Epidermal melanocyte (primary cell): ENCODE measurements at regions not wholly inside any gene's neighbourhood (a gene's known extent, or its start where the extent isn't known, plus 50 kb on each side); places are given as distances from the start of the nearest gene placed in this dataset.

Experiments used
- DNase-seq: peaks from one replicate; pipeline ENCODE4 v3.0.0; 2011; ENCODE audit warnings: low spot score; ENCODE audit not compliant: insufficient read length

DNA sequence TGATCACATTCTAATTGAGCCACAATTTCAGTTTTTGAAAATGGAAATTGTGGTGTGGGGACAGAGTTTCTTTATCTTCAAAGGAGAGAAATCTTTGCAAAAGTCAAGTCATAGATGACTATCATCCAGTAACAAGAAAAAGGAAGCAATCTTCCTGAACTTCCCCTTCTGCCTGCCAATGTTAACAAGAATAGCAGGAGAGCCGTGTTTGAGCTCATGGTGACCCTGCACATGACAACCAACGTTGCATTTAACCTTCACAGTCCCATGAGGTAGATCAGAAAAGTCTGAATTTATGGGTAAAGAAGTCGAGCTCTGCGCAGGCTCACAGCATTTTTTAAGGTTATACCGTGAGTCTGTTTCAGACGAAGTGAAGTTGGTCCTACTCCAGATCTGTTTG is 454.9 kb downstream of the LPIN1 start:
- no peak for DNase-seq

DNA sequence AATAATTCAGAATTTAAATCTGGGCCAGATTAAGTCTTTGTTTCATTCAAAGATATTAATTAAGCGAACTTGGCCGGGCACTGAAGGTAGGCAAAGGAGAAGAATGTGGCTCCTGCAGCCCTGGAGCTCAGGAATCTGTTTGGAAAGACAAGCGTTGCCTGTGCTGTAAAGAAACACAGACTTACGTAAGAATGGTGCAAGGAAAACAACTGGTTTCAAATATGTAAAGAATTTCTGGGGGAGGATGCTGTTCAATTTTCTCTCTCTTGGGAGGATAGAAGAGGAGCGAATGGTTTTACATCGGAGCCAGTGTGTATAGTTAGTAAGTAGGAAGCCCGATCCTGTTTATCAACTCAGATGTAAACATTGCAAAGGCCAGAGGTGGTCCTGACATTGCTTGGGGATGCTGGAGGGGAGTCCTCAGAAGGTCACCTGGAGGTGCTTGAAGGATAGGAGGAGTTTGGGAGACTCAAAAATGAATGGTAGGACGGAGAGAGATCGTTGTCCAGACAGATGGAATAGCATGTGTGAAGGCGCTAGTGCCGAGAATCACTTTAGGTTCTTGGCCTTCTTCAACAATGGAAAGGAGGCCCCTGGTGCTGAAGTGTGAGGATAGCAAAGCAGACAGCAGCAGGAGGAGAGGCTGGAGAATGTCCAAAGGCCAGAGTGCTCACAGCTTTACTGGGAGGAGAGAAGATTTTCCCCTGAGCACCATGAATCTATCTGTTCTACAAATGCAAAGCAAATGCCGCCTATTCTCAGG is 456.1 kb downstream of the LPIN1 start:
- DNase-seq: no peak

DNA sequence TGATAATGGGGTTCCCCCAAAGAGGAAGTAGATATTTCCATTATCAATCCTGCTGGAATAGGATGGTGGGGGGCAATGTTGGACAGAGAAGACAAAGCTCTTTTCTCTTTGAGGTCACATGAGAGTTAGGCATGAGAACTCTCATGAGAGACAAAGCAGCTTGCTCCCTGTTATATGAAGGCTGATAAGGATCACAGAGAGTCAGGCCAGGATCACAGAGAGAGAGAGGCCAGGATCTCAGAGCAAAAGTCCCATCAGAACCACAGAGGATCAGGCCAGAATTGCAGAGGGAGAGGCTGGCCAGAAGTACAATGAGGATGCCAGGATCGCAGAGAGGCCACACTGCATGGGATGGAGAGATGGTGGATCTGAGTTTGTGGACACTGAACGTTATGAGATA is 457.1 kb downstream of the LPIN1 start:
- no peak for DNase-seq

DNA sequence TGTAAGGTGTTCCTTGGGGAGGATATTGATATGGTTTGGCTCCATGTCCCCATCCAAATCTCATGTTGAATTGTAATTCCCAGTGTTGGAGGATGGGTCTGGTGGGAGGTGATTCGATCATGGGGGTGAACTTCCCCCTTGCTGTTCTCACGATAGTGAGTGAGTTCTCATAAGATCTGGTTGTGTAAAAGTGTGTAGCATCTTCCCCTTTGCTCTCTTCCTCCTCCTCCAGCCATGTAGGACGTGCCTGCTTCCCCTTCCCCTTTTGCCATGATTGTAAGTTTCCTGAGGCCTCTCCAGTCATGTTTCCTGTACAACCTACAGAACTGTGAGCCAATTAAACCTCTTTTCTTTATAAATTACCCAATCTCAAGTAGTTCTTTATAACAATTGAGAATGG is 458.7 kb downstream of the LPIN1 start:
- no peak for DNase-seq

DNA sequence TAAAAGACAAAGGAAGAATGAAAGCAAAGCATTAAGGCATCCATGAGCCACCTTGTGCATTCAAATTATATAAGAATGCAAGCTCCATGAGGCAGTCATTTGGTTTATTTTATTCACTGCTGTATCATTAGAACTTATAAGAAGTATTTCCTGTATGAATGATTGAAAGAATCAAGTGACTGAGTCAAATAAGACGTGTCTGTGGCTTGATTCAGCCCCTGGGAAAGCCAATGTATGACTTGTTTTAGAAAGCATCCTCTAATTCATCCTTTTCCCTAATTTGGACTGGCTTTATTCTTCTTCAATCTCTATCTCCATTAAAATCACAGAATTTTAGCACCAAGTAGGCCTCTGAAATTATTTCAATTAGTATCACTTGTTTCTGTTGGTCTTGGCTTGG is 461.1 kb downstream of the LPIN1 start:
- DNase-seq: no peak

DNA sequence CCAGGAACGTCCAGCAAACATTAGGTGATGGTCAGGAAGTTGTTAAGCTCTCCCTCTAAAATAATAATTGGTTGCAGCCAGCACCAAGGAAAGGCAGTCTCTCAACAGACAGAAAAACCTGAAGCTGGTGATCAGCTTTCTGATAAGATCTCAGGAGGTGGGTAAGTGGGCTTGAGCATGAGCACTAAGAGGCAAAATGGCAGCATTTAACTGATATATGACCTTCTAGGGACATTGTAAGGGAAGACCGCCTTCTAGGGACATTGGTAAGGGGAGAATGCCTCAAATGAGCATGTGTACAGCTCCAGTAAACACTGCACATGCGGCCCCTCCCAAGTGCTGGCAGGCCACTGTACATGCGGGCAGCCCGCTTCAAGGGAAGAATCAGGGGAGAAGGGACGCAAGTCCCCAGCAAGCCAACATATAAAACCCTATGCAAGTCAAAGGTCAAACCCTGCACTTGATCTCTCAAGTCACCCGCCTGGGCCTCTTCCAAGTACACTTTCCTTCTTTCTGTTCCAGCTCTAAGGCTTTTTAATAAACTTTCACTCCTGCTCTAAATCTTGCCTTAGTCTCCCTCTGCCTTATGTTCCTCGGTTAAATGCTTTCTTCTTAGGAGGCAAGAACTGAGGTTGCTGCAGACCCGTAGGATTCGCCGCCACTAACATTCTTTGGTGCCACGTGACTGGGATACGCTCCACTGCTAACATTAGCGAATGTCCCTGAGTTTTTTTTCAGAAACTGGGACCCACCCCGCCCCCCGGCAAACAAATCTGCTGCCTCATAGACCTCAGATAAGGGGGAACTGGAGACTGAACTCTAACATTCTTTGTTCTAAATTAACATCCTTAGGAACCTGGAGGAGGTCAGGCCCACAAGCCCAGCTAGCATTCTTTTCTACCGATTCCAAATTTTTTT is 463.8 kb downstream of the LPIN1 start:
- DNase-seq: no peak

DNA sequence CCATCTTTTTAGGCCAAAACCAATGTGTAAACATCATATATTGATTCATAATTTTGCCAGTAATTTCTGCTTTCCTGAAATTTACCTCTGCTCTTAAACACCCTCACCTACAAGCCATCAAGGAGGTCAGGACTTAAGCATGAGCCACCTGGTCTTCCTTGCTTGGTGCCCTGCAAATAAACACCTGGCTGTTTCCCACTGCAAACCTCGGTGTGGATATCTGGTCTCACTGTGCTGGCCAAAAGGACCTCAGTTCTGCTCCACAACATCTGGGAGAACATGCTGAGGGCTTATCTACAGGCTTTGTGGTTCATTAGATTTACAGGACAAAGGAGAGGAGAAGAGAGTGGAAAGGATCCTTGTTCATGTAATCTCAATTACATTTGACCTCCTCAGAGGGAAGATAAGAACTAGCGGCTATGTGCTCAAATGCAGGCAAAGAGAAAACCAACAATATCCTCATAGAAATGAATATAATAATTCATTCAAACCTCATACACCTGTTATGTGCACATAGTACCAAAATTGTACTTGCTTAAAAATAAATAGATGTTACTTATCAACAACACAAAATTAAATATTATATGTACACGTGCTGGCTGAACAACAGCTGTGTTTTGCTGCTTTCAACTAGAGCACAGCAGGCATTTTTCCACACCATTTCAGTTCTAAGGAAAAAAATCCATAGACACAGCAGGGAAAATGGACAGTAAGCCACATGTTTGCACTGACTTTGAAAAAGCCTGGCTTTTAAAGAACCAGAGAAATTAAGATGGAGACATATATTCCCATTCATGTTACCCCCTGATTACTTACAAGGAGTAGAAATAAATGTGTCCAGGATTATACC is 465.1 kb downstream of the LPIN1 start:
- no peak for DNase-seq

DNA sequence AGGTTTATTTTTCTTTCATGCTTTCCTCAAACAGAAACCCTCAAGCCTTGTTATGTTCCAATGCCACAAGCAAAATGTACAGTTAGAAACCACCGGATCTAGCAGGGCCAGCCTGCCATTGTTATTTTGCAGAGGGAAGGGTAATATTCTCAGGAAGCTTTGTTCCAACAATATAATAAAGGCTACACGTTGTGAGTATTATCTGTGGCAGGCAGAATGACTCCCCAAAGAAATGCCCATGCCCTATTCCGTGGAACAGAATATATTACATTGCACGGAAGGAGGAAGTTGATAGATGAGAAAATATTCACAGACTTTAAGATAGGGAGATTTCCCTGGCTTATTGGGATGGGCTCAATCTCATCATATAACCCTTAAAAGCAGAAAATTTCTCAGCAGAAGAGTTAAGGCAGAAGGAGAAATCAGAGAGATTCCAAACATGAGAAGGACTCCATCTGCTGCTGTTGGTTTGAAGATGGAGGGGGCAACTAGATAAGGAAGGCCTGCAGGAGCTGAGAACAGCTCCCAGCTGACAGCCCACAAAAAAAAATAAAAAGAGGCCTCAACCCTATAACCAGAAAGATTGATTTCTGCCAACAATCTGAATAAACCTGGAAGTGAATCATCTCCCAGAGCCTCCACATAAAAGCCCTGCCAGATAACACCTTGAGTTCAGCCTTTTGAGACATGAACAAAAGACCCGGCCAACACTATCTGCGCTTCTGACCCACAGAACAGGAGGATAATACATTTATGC is 466.6 kb downstream of the LPIN1 start:
- no peak for DNase-seq

DNA sequence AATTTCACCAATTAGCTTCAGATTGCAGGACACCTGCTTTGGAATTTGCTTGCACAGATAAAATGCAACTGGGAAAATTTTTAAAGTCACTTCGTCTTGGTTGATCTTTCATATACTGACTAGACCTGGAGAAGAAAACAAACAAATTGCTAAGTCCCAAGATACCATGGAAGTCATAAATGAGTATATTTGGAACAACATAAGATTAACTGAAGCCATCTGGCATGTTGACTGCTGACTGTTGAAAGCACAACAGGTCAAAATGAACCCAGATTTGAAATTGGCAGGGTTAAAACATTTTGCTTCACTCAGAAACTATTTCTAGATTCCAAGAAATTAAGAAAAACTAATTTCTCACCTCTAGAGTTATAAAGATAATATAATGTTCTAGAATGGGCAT is 470.7 kb downstream of the LPIN1 start:
- DNase-seq: no peak

DNA sequence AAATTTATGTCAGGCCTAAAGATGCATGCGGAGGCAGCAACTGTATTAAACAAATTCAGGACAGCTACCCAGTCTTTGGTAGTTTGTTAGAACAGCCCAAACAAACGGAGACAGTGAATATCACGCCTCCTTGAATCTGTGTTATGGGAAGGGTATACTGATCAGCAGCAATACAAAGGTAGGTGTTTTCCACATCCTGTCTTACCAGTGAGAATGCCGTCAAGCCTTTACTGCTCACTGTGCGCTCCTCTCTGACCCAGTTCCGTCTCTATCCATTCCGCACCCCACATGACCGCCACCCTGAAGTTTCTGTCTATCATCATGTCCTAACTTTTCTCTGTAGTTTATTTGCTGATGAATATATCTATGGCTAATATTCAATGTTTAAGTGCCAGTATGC is 473.3 kb downstream of the LPIN1 start:
- no peak for DNase-seq

DNA sequence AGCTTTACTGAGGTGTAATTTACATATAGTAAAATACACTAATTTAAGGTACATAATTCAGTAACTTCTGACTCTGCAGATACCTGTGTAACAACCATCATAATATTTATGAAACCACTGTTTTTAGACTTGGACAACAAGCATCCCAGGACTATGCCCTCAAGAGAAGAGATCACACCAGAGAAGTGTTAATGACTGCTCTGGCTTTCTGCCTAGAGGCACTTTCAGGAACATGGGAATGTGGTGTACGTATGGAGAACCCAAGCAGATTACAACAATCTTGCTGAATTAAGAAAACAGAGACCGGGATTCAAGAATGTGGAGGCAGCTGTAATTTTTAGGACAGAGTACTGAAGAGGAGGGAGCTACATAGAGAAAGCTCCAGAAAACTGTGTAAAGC is 475.2 kb downstream of the LPIN1 start:
- no peak for DNase-seq

DNA sequence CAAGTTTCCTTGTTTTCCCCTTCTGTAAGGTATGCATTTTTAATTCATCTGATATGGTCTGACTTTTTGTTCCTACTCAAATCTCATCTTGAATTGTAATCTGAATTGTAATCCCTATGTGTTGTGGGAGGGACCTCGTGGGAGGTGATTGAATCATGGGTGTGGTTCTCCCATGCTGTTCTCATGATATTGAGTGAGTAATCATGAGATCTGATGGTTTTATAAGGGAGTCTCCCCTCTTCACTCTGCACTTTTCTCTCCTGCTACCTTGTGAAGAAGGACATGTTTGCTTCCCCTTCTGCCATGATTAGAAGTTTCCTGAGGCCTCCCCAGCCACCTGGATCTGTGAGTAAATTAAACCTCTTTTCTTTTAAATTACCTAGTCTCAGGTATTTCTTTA is 476.1 kb downstream of the LPIN1 start:
- no peak for DNase-seq

DNA sequence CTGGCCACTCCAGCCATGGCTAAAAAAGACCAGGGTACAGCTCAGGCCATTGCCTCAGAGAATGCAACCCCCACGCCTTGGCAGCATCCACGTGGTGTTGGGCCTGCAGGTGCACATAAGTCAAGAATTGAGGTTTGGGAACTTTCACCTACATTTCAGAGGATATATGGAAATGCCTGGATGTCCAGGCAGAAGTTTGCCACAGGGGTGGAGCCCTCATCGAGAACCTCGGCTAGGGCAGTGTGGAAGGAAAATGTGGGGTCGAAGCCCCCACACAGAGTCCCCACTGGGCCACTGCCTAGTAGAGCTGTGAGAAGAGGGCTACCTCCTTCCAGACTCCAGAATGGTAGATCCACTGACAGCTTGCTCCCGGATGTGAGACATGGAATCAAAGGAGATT is 477.3 kb downstream of the LPIN1 start:
- DNase-seq: no peak

DNA sequence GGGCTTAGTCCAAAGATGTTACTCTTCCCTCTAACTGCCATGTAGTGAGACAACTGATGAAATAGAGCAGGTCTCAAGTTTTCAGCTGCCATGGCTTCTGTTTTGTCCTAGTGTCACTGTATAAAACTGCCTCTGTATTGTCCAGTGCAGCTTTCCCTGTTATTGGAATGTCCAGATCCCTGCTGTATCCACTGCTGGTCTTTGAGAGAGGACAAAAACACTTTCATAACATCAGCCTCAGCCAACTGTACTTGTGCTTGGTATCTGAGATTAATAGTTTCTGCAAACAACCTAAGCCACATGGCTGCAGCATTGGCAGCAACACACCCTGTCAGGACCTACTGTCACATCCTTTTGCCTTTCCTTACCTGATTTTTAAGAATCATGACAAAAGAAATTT is 480.2 kb downstream of the LPIN1 start:
- DNase-seq: no peak

DNA sequence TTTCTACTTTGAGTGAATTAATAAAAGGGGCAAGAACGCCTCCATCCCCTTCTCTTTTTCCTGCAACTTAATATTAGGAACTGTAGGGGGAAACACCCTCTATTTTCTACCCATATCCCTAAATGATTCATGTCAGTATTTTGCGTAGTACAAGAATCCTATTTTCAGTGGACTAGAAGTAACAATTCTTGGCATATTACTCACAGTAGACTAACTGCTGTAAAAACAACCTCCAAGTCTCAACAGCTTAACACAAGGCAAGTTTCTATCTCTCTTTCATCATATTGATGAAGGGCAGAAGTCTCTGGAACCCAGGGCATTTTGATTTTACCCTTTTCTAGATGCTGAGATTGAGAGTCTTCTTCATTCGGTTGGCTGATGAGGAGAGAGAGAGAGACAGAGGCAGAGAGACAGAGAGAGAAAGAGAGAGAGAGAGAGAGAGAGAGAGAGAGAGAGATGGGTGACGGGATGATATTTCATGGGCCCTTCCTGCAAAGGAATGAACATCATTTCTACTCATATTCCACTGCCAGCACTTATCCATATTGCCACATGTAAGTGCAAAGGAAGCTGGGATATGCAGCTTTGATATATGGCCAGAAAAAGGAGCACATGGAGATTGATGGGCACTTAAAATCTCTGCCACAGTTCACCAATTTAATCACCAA is 481.6 kb downstream of the LPIN1 start:
- no peak for DNase-seq

DNA sequence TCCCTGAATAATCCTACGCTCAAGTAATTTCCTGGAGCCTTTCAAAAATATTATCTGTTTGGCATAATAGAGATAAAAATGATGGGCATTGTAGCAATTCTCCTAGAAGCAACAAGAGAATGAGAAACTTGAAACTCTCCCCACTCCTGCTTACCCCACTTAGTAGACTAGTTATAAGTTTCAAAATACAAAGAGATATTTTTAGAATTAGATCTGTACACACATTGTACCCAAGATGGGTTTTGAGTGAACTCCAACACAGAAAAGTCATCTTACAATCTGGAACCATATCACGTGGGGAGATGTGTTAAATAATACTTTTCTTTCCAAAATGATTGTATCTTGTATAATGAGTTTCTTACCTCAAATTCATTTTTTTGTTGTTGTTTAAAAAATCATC is 484.9 kb downstream of the LPIN1 start:
- DNase-seq: no peak

DNA sequence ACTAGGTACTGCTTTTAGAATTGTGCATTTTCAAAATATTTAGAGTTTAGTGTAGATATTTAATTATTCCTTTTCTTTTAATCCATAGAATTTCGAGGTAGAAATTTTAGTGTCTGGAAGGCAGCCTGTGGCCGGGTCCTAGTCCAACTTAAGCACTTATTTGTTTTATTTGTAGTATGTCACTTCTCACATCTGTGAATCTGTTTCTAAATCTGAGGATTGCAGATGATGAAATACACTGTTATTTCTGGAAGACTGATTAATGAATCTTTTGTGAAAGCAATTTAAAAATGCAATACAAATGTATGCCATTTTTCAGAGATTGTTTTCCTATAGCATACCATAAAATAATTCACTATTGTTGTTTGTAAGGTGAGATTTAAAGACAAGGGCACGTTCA is 483.9 kb upstream of the TRIB2 start:
- DNase-seq: no peak

DNA sequence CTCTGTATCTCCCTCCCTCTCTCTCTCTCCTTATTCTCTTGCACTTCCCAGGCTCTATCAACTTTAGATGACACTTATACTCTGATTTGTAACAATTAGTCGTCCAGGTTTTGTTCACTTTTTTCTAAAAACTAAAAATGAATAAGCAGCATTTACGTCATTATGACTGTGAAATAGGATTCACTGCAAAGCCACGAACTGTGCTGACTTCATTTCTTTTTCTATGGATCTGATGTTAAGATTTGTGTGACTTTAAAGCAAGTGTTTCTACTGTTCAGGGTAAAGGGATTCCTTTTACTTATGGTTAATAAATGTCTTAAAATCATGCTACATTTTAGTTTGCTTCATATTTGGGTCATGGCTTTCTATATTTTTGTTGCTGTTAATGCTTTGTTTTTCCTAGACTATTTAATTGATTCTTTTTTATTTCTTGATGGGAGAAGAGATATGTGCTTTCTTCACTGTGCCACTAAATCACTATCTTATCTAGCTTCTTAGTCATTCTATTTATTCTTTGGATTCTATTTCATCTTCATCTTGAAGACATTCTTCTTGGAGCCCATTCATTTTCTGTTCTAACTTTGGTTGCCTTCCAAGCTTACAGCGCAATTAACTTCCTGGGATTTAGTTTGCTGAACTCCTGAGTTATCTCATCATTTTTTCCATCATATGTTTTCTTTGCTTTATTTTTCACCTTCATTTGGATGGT is 480.4 kb upstream of the TRIB2 start:
- no peak for DNase-seq

DNA sequence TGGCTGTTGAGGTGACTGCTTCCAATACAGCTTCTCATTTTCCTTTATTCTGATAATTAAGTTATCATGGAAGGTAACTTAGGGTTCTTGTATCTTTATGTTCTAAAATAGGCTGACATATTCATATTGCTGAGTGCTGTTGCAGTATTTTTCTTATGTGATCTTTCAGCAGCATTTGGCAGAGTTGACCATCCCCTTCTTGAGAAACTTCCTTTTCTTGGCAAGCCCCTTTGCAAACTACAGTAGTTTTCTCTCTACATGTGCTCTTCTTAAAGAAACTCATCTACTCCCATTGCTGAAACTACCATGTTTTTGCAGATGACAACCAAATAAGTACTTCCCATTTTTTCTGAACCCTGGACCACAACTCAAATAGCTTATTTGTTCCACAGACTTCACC is 476.5 kb upstream of the TRIB2 start:
- DNase-seq: no peak

DNA sequence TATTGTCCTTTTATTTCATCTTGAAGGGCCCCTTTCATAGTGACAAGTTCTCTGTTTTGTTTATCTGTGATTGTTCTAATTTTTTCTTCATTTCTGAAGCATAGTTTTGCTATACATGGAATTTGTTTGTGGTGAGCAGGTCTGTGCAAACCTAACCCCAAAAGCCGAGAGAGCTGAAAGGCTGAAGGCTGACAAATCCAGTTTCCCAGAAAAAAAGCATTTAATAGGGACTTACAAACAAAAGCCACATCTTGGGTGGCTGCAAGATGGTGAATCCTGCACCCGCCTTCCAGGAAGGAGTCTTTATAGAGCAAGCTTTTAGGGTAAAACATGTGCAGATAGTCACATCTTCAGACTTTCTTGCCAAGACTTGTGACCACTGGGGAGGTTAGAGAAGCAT is 473.4 kb upstream of the TRIB2 start:
- no peak for DNase-seq
